ENCODE measurements at regions not wholly inside any gene's neighbourhood (a gene's known extent, or its start where the extent isn't known, plus 50 kb on each side); places are given as distances from the start of the nearest gene placed in this dataset.

GRCh38 chr18:49728542-49728941 lies 84.8 kb downstream of the ACAA2 start:
- ChIA-PET POLR2A (no interaction called here), CTCF (interaction anchor here (0.9 to 1.3 kb wide), 4 partner anchors 53 to 162 kb away, joined by 3 to 4 read pairs (median 4); no protein-coding TSS in a partner anchor)
- no peak overlapping the region; a peak in 1 of 4 replicates for H3K4me3 ChIP-seq (ENCODE audit: low read depth in 2 of 2, low read length in 1 of 2)
- TF ChIP-seq FOXJ3 (CRISPR knock-in tag; IDR thresholded peaks at IDR 0.05) (no peak), CTCF (IDR thresholded peaks at IDR 0.05) (peak; percentile 68), SMC3 (IDR thresholded peaks at IDR 0.05; ENCODE audit: low read depth, low read length) (peak; percentile 49), RAD21 (IDR thresholded peaks at IDR 0.05; ENCODE audit: low read length) (peak; percentile 65), NFIC (IDR thresholded peaks at IDR 0.05; ENCODE audit: borderline replicate concordance) (no peak)
- H3K9ac ChIP-seq = no peak overlapping the region
- 58% methylated on average over 3 of the region's 4 CpGs for WGBS (ENCODE audit: low lambda C conversion rate)
- H4K20me1 ChIP-seq (ENCODE audit: insufficient read depth) = no peaks in the 10 kb centered on the region
- no peaks in the 10 kb centered on the region for H3K27me3 ChIP-seq (ENCODE audit: insufficient read depth)
- H3K27ac ChIP-seq (ENCODE audit: low read depth in 2 of 2, low read length in 1 of 2) = peak overlapping the region in 1 of 2 experiments; percentile 98; a peak in 1 of 4 replicates
- no peak overlapping the region for H3K4me2 ChIP-seq
- H3F3A ChIP-seq (replicated peaks; ENCODE audit: insufficient read depth) = peaks cover 27% of the 10 kb centered on the region
- DNase-seq = peak; percentile 48
- no peaks in the 10 kb centered on the region for H3K9me3 ChIP-seq
- H3K36me3 ChIP-seq (replicated peaks in 1 of 2; ENCODE audit: control insufficient read depth in 1 of 2, insufficient read depth in 2 of 2, low read length in 1 of 2) = no peaks in the 10 kb centered on the region
- no peaks in the 10 kb centered on the region for H3K9me2 ChIP-seq
- no peak overlapping the region for H2AFZ ChIP-seq (ENCODE audit: low read depth)
- peaks cover 11 to 51% of the 10 kb centered on the region in 2 experiments; a peak in 3 of 4 replicates for H3K4me1 ChIP-seq (ENCODE audit: control insufficient read depth in 1 of 2, insufficient read depth in 2 of 2, low read depth in 1 of 2, low read length in 1 of 2)
- no peaks in the 10 kb centered on the region for H3K79me2 ChIP-seq (ENCODE audit: insufficient read depth)

GRCh38 chr18:49727816-49728215 lies 85.5 kb downstream of the ACAA2 start:
- Histone ChIP-seq H3K36me3 (replicated peaks in 1 of 2; ENCODE audit: control insufficient read depth in 1 of 2, insufficient read depth in 2 of 2, low read length in 1 of 2) (no peaks in the 10 kb centered on the region), H3K4me1 (ENCODE audit: control insufficient read depth in 1 of 2, insufficient read depth in 2 of 2, low read depth in 1 of 2, low read length in 1 of 2) (peaks cover 11 to 51% of the 10 kb centered on the region in 2 experiments; a peak in 3 of 4 replicates), H3K79me2 (ENCODE audit: insufficient read depth) (no peaks in the 10 kb centered on the region), H3K9ac (no peak overlapping the region), H2AFZ (ENCODE audit: low read depth) (no peak overlapping the region), H3K27ac (ENCODE audit: low read depth in 2 of 2, low read length in 1 of 2) (peak overlapping the region in 1 of 2 experiments; percentile 98; a peak in 2 of 4 replicates), H3F3A (replicated peaks; ENCODE audit: insufficient read depth) (peaks cover 33% of the 10 kb centered on the region), H3K27me3 (ENCODE audit: insufficient read depth) (no peaks in the 10 kb centered on the region), H3K9me3 (no peaks in the 10 kb centered on the region), H4K20me1 (ENCODE audit: insufficient read depth) (no peaks in the 10 kb centered on the region), H3K9me2 (no peaks in the 10 kb centered on the region), H3K4me2 (no peak overlapping the region), H3K4me3 (ENCODE audit: low read depth in 2 of 2, low read length in 1 of 2) (no peak overlapping the region)
- 92% methylated on average over 9 of the region's 10 CpGs for WGBS (ENCODE audit: low lambda C conversion rate)
- ChIA-PET CTCF (interaction anchor here (1.4 kb wide), 1 partner anchor 168 kb away, joined by 7 read pairs; no protein-coding TSS in a partner anchor), POLR2A (interaction anchor here (0.5 kb wide), 1 partner anchor 21 kb away, joined by 4 read pairs; no protein-coding TSS in a partner anchor)
- TF ChIP-seq ELF1 (IDR thresholded peaks at IDR 0.05) (no peak), RCOR1 (IDR thresholded peaks at IDR 0.05; ENCODE audit: low read length) (no peak)
- DNase-seq = no peak

- TF ChIP-seq ZBTB33 (IDR thresholded peaks at IDR 0.05; ENCODE audit: borderline replicate concordance, low read depth) (no peak), GATA2 (CRISPR knock-in tag; IDR thresholded peaks at IDR 0.05) (no peak), CHD2 (IDR thresholded peaks at IDR 0.05; ENCODE audit: low read length, partially characterized antibody) (no peak), POLR2AphosphoS5 (IDR thresholded peaks at IDR 0.05; ENCODE audit: low read depth, low read length) (no peak)
- H3K9ac ChIP-seq = peak overlapping the region; percentile 68
- 78% methylated on average over 1 of the region's 1 CpG for WGBS (ENCODE audit: low lambda C conversion rate)
- H4K20me1 ChIP-seq (ENCODE audit: insufficient read depth) = no peaks in the 10 kb centered on the region
- ChIA-PET POLR2A (no interaction called here), CTCF (interaction anchor here (1.4 kb wide), 1 partner anchor 167 kb away, joined by 7 read pairs; no protein-coding TSS in a partner anchor)
- H3K79me2 ChIP-seq (ENCODE audit: insufficient read depth) = no peaks in the 10 kb centered on the region
- peak overlapping the region; percentile 42; the same call in 1 of the 2 replicates for H3K4me2 ChIP-seq
- H3K9me3 ChIP-seq = no peaks in the 10 kb centered on the region
- peak overlapping the region; percentile 15; the same call in 1 of the 2 replicates for H2AFZ ChIP-seq (ENCODE audit: low read depth)
- H3F3A ChIP-seq (replicated peaks; ENCODE audit: insufficient read depth) = peaks cover 33% of the 10 kb centered on the region
- no peaks in the 10 kb centered on the region for H3K27me3 ChIP-seq (ENCODE audit: insufficient read depth)
- no peaks in the 10 kb centered on the region for H3K9me2 ChIP-seq
- H3K4me1 ChIP-seq (ENCODE audit: control insufficient read depth in 1 of 2, insufficient read depth in 2 of 2, low read depth in 1 of 2, low read length in 1 of 2) = peaks cover 11 to 48% of the 10 kb centered on the region in 2 experiments; a peak in 3 of 4 replicates
- H3K4me3 ChIP-seq (ENCODE audit: low read depth in 2 of 2, low read length in 1 of 2) = no peak overlapping the region
- DNase-seq = no peak
- peak overlapping the region; percentile 71 to 98 for H3K27ac ChIP-seq (ENCODE audit: low read depth in 2 of 2, low read length in 1 of 2)
- no peaks in the 10 kb centered on the region for H3K36me3 ChIP-seq (replicated peaks in 1 of 2; ENCODE audit: control insufficient read depth in 1 of 2, insufficient read depth in 2 of 2, low read length in 1 of 2)
Observed at GRCh38 chr18:49726675-49726963, 86.7 kb downstream of the ACAA2 start.
